GM10248 (cell line): ENCODE measurements at regions not wholly inside any gene's neighbourhood (a gene's known extent, or its start where the extent isn't known, plus 50 kb on each side); places are given as distances from the start of the nearest gene placed in this dataset.
"Not testable (repeated sequence)": the region's sequence is repeated elsewhere in the genome, so short reads cannot be mapped to it uniquely, and the experiment has no call there.

Experiments
- CTCF ChIA-PET: fragments of 300-600 bp; sonication (Branson Sonifier 250); formaldehyde crosslinking; extraction: SDS; loops from one replicate; lab custom pipeline; 2021; ENCODE audit warnings: antibody characterized with exemption; lab: Yijun Ruan, JAX
- POLR2A ChIA-PET: fragments of 350-650 bp; sonication (Branson Sonifier 250); formaldehyde crosslinking; extraction: SDS; loops from one replicate; lab custom pipeline; 2020; ENCODE audit warnings: antibody characterized with exemption; lab: Yijun Ruan, JAX
- DNase-seq: peaks from one replicate; pipeline ENCODE4 v3.0.0; 2012; ENCODE audit errors: extremely low spot score
- CTCF ChIP-seq: IDR thresholded peaks from 2 replicates; pipeline ENCODE4 v1.5.1; 2012; ENCODE audit warnings: mild to moderate bottlenecking, low read depth; ENCODE audit errors: extremely low read depth, missing control alignments, control extremely low read depth

GRCh38 chr5:99544356-99544755 lies 615.5 kb upstream of the CHD1 start:
- no peak for TF ChIP-seq CTCF
- DNase-seq, result no peak
- POLR2A ChIA-PET, result no interaction called here
- CTCF ChIA-PET, result no interaction called here

GRCh38 chr5:99543841-99544240 lies 615.0 kb upstream of the CHD1 start:
- ChIA-PET CTCF (no interaction called here), POLR2A (no interaction called here)
- no peak for DNase-seq
- TF ChIP-seq CTCF, result no peak

GRCh38 chr5:99534241-99534640 lies 605.4 kb upstream of the CHD1 start:
- CTCF ChIA-PET, POLR2A ChIA-PET, DNase-seq: not testable (repeated sequence)

GRCh38 chr5:99521666-99522065 lies 592.9 kb upstream of the CHD1 start:
- POLR2A ChIA-PET, DNase-seq: not testable (repeated sequence)

GRCh38 chr5:99515864-99516490 lies 587.2 kb upstream of the CHD1 start:
- CTCF ChIA-PET, POLR2A ChIA-PET, DNase-seq: not testable (repeated sequence)

More at GRCh38 chr5:99521666-99522065, 592.9 kb upstream of the CHD1 start:
- CTCF ChIA-PET, result not testable (repeated sequence)

- POLR2A ChIA-PET, DNase-seq, CTCF ChIA-PET: not testable (repeated sequence)
Measured at GRCh38 chr5:99510237-99510866, 581.5 kb upstream of the CHD1 start.

- CTCF ChIA-PET, DNase-seq, POLR2A ChIA-PET: not testable (repeated sequence)
Measured at GRCh38 chr5:99509064-99509463, 580.3 kb upstream of the CHD1 start.

GRCh38 chr5:99495456-99495855 lies 566.6 kb upstream of the CHD1 start:
- POLR2A ChIA-PET, CTCF ChIA-PET: not testable (repeated sequence)

GRCh38 chr5:99478450-99478849 lies 549.6 kb upstream of the CHD1 start:
- POLR2A ChIA-PET, CTCF ChIA-PET, DNase-seq: not testable (repeated sequence)

More at GRCh38 chr5:99495456-99495855, 566.6 kb upstream of the CHD1 start:
- not testable (repeated sequence) for DNase-seq

GRCh38 chr5:99473328-99473727 lies 544.5 kb upstream of the CHD1 start:
- DNase-seq, CTCF ChIA-PET, POLR2A ChIA-PET: not testable (repeated sequence)

GRCh38 chr5:99471726-99472125 lies 542.9 kb upstream of the CHD1 start:
- POLR2A ChIA-PET, CTCF ChIA-PET, DNase-seq: not testable (repeated sequence)

- CTCF ChIA-PET, DNase-seq: not testable (repeated sequence)
Measured at GRCh38 chr5:99471178-99471577, 542.4 kb upstream of the CHD1 start.

GRCh38 chr5:99470636-99471035 lies 541.8 kb upstream of the CHD1 start:
- CTCF ChIA-PET, DNase-seq, POLR2A ChIA-PET: not testable (repeated sequence)

More at GRCh38 chr5:99471178-99471577, 542.4 kb upstream of the CHD1 start:
- POLR2A ChIA-PET, result not testable (repeated sequence)
